Inflammatory macrophage treated with lipopolysaccharide for 1 hour (primary cell): ENCODE measurements at regions not wholly inside any gene's neighbourhood (a gene's known extent, or its start where the extent isn't known, plus 50 kb on each side); places are given as distances from the start of the nearest gene placed in this dataset.
"Not testable (repeated sequence)": the region's sequence is repeated elsewhere in the genome, so short reads cannot be mapped to it uniquely, and the experiment has no call there.

Source experiments
- DNase-seq, 2 donors: peaks; one replicate each; pipeline ENCODE4 v3.0.0-alpha.2; 2020 to 2022

DNA sequence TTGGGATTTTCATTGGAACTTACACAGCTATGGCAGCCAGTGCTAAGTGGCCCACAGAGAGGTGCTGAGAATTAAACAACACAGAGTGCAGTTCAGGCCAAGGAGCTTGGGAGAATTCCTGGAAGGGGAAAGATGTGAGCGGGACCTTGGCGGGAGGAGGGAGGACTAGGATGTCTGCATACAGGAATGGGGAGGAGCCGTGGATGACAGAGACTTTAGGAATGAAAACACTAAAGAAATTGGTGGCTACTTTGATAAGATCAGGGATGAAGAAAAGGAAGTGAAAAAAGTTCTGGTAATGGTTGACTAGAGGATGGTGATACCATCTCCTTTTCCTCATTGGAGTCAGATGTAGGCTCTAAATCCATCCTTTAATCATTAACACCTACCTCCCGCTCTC lies 234.2 kb upstream of the FZD8 start:
- no peak for DNase-seq

- no peak for DNase-seq
Measured at GRCh38 chr10:35875016-35875676, 233.1 kb upstream of the FZD8 start.

DNA sequence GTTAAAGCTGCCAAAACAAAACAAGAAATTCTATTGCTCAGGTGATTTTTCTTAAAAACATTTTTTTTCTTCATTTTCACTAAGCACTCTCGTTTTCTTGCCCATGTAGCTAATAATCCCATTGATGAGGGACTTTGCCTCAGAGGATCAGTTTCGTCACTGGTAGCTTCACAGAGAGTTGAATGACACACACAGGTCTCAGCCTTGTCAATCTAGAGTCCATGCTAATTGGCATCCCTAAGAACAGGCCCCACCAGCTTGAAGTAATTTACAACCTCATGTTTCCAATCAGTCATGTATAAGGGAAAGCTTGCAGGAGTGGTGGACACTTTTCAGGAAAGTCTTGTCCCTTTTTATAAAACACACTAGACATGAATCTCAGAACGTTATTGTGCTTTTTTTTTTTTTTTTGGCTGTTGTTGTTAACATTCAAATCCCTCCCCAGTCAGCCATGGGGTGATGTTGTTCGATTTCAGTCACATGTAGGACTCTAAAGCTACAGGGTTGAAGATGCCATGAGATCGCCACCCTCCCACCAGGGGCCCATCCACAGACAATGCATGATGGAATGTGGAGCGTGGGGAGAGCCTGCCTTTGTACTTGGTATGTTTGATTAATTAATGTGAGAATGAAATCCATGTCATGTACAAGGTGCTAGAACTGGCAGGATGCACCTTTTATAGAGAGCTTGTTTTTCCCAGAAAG lies 232.4 kb upstream of the FZD8 start:
- no peak for DNase-seq

DNA sequence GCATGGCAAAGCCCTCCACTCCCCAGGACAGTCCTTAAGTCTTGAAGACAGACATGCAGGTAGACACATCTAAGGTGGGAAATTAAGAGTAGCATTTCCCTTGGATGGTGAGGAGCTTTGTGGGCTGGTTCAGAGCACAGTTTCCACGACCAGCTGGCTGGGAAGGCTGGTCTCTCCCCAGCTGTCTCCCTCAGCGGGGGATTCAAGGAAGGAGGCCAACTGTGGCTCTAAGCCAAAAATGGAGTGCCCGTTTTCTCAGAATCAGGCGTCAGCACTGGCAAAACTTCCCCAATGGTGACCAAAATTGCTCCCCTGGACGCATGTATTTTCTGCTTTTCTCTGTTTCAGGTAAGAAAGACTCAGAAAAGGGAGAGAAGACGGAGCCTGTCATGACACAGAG lies 230.6 kb upstream of the FZD8 start:
- no peak for DNase-seq

DNA sequence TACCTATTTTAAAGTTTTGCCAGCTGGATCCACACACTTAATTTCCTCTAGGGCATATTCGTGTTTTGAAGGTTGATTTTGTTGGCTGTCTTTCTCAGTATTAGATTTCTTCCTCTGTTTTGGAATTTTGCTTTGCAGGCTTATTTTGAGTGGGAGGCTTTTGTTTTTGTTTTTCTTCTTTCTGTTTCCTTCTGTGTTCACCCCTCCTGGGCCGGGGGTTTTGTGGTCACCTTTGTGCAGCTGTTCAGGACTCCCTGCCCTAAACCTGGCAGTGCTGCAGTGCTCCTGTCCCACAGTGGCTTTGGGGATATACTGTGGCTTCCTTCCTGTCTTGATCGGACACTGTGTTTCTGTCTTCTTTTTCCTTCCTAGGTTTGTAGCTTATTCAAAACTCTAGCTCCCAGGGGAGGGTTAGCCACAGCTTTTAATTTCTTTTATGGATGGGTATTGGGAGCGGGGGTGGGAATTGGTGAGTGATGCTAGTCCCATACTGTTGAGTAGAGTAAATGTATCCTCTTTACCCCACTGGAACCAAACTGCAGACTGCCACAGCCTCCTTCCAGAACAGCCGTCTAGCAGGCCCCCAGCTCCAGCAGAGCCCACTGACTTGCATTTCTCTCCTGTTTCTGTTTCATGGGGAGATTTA lies 228.7 kb upstream of the FZD8 start:
- DNase-seq, result no peak

GRCh38 chr10:35858676-35859283 lies 216.7 kb upstream of the FZD8 start:
- DNase-seq, result not testable (repeated sequence)

GRCh38 chr10:35857860-35858259 lies 215.8 kb upstream of the FZD8 start:
- DNase-seq, result no peak

- no peak for DNase-seq
Measured at GRCh38 chr10:35855155-35855947, 213.3 kb upstream of the FZD8 start.

- no peak for DNase-seq
Measured at GRCh38 chr10:35854661-35855060, 212.6 kb upstream of the FZD8 start.

GRCh38 chr10:35852721-35853120 lies 210.6 kb upstream of the FZD8 start:
- DNase-seq, result no peak

DNA sequence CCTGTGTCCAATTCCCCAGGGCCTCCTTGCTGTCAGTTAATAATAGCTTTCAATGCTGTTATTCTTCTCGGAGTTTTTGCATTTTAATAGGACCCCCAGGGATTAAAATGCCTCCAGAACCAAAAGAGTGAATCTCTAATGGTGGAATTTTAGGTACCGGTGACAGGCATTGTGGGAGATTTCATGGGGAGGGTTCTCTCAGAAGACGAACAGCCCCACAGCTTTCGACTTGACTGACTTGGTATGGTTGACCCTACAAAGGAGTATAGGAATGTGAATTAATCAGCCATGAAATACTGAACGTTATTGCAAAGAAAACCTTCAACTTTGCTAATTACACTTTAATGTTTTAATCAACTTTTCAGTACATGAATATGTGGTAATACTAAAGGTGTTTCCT lies 206.3 kb upstream of the FZD8 start:
- no peak for DNase-seq

GRCh38 chr10:35844686-35845085 lies 202.6 kb upstream of the FZD8 start:
- DNase-seq, result no peak

DNA sequence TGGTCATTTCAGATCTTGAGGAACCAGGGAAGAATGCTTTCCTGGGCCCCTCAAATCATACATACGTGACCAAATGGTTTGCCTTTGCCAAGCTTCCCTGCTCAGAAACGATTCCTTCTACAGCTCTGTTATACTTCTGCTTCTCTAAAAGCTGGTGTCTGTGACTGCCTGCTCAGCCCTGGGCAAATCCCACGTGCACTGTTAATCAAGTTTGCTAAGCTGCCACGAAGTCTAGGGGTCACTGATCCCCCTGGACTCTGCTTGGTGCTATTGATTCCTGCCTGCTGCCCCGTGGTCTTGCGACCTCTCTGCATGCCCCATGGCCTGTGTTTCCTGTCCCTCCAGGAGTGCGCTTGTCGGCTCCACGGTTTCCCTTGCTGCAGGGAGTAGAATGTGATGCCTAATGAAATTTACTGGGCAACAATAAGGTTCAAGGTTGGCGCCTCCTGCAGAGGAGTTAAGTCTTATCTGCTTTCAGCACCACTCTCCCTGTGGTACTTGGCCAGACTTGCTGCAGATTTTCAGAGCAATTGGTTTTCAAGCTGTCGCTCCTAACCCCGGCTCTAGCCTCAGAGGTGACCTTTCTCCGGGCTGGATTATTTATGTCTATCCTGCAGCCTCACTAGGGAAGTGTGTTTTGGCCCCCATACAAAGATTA lies 201.6 kb upstream of the FZD8 start:
- no peak for DNase-seq

DNA sequence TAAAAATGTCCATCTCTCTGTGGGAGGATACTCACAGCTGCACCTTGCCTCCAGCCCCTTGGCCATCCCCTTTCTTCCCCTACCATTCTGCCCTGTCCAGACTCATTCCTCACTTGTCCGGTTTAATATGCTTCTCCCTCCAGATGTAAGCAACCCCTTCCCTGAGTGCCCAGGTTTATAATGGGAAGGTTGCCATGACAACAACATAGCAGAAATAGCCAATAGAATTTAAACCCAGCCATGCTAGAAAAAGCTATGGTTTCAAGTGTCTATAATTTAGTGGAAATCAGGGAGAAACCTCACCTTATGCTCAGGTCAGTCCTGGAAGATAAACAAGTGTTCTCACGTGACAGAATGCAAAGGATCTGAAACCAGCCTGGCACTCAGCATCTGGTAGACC lies 196.0 kb upstream of the FZD8 start:
- DNase-seq, result no peak

DNA sequence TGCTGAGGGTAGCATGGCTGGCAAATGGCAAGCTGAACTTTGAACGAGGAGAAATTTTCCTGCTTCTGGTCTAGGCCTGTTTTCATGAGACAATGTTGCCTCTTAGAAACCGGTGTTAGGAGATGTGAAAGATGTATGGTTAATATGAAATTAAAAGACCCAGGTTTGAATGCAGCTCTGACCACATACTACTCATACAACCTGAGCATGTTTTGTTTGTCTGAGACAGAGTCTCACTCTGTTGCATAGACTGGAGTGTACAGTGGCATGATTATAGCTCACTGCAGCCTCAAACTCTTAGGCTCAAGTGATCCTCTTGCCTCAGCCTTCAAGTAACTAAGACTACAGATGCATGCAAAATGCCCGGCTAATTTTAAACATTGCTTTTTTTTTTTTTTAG lies 193.4 kb upstream of the FZD8 start:
- no peak for DNase-seq

DNA sequence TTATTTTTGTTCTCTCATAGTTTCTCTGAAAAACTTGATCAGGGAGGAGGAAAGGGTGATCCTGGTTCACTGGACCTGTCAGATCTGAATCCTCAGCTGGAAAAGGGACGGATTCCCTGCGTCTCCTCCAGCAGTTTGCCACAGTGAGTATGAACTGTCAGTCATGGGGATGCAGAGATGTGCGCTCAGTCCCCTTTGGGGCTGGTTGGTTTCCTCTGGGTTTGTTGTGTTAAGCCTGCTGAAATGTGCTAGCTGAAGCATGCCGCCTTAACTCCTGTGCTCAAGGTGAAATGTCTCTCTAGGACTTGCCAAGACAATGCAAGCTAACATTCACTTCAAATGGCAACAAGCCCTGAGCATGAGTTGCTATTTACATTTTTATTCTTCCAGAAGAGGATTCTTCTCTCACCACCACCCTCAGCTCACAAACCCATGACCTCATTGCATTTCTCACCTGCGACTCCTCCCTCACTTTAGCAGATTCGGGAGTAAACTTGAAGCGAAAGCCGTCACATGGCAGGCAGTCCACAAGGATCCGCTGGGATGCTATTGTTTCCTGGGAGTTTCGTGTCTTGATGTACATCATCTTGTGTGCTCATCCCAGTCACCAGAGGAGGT lies 192.9 kb upstream of the FZD8 start:
- no peak for DNase-seq

GRCh38 chr10:35827783-35828182 lies 185.7 kb upstream of the FZD8 start:
- no peak for DNase-seq

GRCh38 chr10:35824704-35825103 lies 182.6 kb upstream of the FZD8 start:
- no peak for DNase-seq

- DNase-seq, result no peak
Measured at GRCh38 chr10:35822316-35822715, 180.2 kb upstream of the FZD8 start.

DNA sequence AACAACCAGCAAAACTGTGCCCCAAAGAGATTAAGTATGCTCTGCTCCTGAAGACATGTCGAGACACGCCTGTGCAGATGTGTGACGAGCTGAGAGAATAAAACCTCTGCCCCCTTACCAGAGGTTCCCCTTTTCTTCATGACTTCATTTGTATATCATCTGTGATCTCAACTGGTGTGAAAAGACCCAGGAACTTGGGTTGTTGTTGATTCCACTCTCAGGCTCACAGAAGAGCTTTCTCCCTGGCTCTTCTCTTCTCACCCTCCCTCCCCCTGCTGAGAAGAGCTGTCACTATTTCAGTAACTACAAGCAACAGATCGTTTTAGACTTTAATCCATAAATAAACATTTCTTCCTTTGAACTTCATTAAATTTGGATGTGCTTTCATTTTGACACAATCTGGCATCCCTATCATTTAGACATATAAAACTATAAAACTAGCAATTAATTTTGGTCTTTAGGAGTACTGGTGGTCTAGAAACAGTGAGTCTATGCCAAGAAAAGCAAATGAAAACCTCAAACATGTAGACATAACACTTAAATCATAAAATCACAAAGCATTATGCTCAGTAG lies 179.3 kb upstream of the FZD8 start:
- no peak for DNase-seq

DNA sequence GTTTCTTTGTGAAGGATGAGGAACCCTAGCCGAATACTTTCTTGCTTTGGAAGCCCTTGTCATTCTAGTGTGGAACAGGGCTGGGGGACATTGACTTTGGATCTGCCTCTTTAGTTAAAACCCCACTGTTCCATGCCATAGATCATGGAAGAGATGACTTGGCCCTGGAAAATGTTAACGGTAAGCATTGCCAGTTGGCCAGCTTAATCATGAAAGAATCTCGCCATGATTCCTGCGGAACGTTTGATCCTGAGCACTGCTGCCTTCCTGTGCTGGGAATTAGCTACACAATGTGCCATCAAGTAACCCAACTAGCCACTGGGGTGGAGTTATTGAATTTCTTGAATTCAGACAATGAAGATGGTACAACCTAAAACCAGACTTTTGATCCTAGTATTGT lies 177.6 kb upstream of the FZD8 start:
- no peak for DNase-seq

DNA sequence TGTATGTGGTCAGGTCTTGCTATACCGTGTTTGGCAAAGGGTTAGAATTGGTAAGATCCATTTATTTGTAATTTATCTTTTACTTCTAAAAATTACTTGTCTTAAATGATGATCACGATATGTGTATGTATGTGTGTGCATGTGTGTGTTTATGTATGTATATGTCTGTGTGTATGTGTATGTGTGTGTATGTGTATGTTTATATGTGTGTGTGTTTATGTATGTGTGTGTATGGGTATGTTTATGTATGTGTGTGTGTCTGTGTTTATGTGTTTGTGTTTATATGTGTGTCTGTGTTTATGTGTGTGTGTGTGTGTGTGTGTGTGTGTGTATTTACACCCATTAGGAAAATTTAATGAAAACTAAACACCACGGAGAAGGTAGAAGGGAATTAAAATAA lies 176.9 kb upstream of the FZD8 start:
- no peak for DNase-seq
